Transverse colon (tissue), 4 donors: ENCODE measurements at regions not wholly inside any gene's neighbourhood (a gene's known extent, or its start where the extent isn't known, plus 50 kb on each side); places are given as distances from the start of the nearest gene placed in this dataset.
A peak's percentile ranks its signal among the peaks of the same experiment; 100 is the strongest.

Experiments
- DNase-seq: peaks from one replicate; pipeline ENCODE4 v3.0.0-alpha.2; 2019
- H3K27ac ChIP-seq, 4 donors: fragments of 200-600 bp; sonication (generic); 2 replicates each; pipeline ENCODE4 v1.5.1; 2016 to 2018; ENCODE audit warnings: inconsistent platforms in 4 of 4
- H3K27me3 ChIP-seq: fragments of 200-600 bp; sonication (generic); 2 replicates; pipeline ENCODE4 v1.5.1; 2017; ENCODE audit warnings: inconsistent platforms
- H3K36me3 ChIP-seq, 4 donors: fragments of 200-600 bp; sonication (generic); 2 replicates each; pipeline ENCODE4 v1.5.1; 2017 to 2019; ENCODE audit warnings: inconsistent platforms in 4 of 4
- H3K4me1 ChIP-seq, 4 donors: fragments of 200-600 bp; sonication (generic); 2 replicates each; pipeline ENCODE4 v1.5.1; 2017 to 2020; ENCODE audit warnings: inconsistent platforms in 4 of 4
- H3K4me3 ChIP-seq, 4 donors: fragments of 200-600 bp; sonication (generic); 1 replicate in 1 of 4; 2 replicates in 3 of 4; pipeline versions ENCODE4 v1.5.1 to v1.6.1; 2017 to 2019; ENCODE audit warnings: inconsistent platforms in 4 of 4
- H3K9me3 ChIP-seq, 2 donors: fragments of 200-600 bp; sonication (generic); 2 replicates each; pipeline ENCODE4 v1.5.1; 2017 to 2019; ENCODE audit warnings: inconsistent platforms in 2 of 2
- CTCF ChIP-seq, 5 experiments: fragments of 200-600 bp in 3 of 5; fragments of 450-650 bp in 2 of 5; sonication (generic) in 3 of 5; IDR thresholded peaks; 1 replicate in 2 of 5; 2 replicates in 3 of 5; pipeline ENCODE4 v1.5.1; 2016 to 2017; ENCODE audit warnings: antibody characterized with exemption in 5 of 5, inconsistent platforms in 3 of 5, mild to moderate bottlenecking in 2 of 5, moderate library complexity in 1 of 5
- EP300 ChIP-seq: sonication (generic); formaldehyde crosslinking; IDR thresholded peaks from one replicate; pipeline ENCODE4 v1.6.1; 2017; ENCODE audit warnings: antibody characterized with exemption, low read depth
- POLR2A ChIP-seq: fragments of 450-650 bp; IDR thresholded peaks from one replicate; pipeline ENCODE4 v1.6.1; 2016; ENCODE audit warnings: antibody characterized with exemption, mild to moderate bottlenecking, moderate library complexity
- POLR2AphosphoS5 ChIP-seq, 3 donors: sonication (generic); formaldehyde crosslinking; IDR thresholded peaks; one replicate each; pipeline ENCODE4 v1.6.1; 2016; ENCODE audit warnings: antibody characterized with exemption in 3 of 3
- WGBS, 2 donors: methylation state at CpG; one replicate each; pipeline ENCODE4 v1.1.5; 2018; ENCODE audit warnings: low coverage in 1 of 2; 5-methylcytosine and 5-hydroxymethylcytosine counted together
- in situ Hi-C, 4 donors: fragments of 200-750 bp; cut with MboI; loops; one replicate each; pipeline versions ENCODE4 v1.15.0 to v1.15.1; 2017; ENCODE audit warnings: low sequenced_read_pairs in 3 of 4, low pct_ligation_motif_present in 1 of 4, low pct_unique_long_range_greater_than_20kb in 1 of 4
- intact Hi-C: fragments of 100-400 bp; cut with DNase I; formaldehyde crosslinking; loops from one replicate; pipeline ENCODE4 v1.15.1; 2023; ENCODE audit warnings: low total_unique reads

- H3K4me1 ChIP-seq, result no peaks in the 10 kb centered on the region
- no peak for DNase-seq
- H3K9me3 ChIP-seq, result no peaks in the 10 kb centered on the region
- H3K4me3 ChIP-seq, result no peak overlapping the region
- no peaks in the 10 kb centered on the region for H3K27me3 ChIP-seq
- in situ Hi-C loops (no loop called here), intact Hi-C loops (no loop called here)
- TF ChIP-seq EP300 (no peak), POLR2AphosphoS5 (IDR thresholded peaks at IDR 0.05) (no peak), POLR2A (no peak), CTCF (IDR thresholded peaks at IDR 0.05) (no peak)
- no peaks in the 10 kb centered on the region for H3K36me3 ChIP-seq
- H3K27ac ChIP-seq, result no peak overlapping the region
- 91 to 100% methylated on average over 1 to 2 of the region's 2 CpGs for WGBS, 2 donors
These were observed 266.1 kb upstream of the EPHA7 start for GRCh38 chr6:93685494-93685893.

GRCh38 chr6:93684339-93684738 lies 265.0 kb upstream of the EPHA7 start:
- in situ Hi-C loops, result no loop called here
- no peaks in the 10 kb centered on the region for H3K9me3 ChIP-seq
- DNase-seq, result peak; percentile 26
- WGBS, 2 donors, result 77% methylated on average over 1 of the region's 1 CpG; no CpG with 5 or more reads in 1 of the 2 donors
- TF ChIP-seq POLR2AphosphoS5 (IDR thresholded peaks at IDR 0.05), result no peak
- no peak for TF ChIP-seq EP300
- no peak for TF ChIP-seq POLR2A
- TF ChIP-seq CTCF (IDR thresholded peaks at IDR 0.05), result no peak
- H3K4me3 ChIP-seq, result no peak overlapping the region
- intact Hi-C loops, result no loop called here
- H3K27ac ChIP-seq, result no peak overlapping the region
- H3K36me3 ChIP-seq, result no peaks in the 10 kb centered on the region
- no peaks in the 10 kb centered on the region for H3K4me1 ChIP-seq
- H3K27me3 ChIP-seq, result no peaks in the 10 kb centered on the region

- Histone ChIP-seq H3K27me3 (no peaks in the 10 kb centered on the region), H3K27ac (no peak overlapping the region), H3K4me1 (no peaks in the 10 kb centered on the region), H3K36me3 (no peaks in the 10 kb centered on the region), H3K4me3 (no peak overlapping the region), H3K9me3 (no peaks in the 10 kb centered on the region)
- in situ Hi-C loops, result no loop called here
- 63 to 77% methylated on average over 1 to 3 of the region's 3 CpGs for WGBS, 2 donors
- intact Hi-C loops, result no loop called here
- no peak for DNase-seq
- TF ChIP-seq CTCF (IDR thresholded peaks at IDR 0.05) (no peak), EP300 (no peak), POLR2AphosphoS5 (IDR thresholded peaks at IDR 0.05) (no peak), POLR2A (no peak)
These were observed 260.5 kb upstream of the EPHA7 start for GRCh38 chr6:93679836-93680235.

- in situ Hi-C loops, result no loop called here
- 39 to 45% methylated on average over 4 of the region's 4 CpGs for WGBS, 2 donors
These were observed 259.6 kb upstream of the EPHA7 start for GRCh38 chr6:93678841-93679454.

More at GRCh38 chr6:93678841-93679454, 259.6 kb upstream of the EPHA7 start:
- H3K9me3 ChIP-seq, result no peaks in the 10 kb centered on the region
- H3K4me3 ChIP-seq, result no peak overlapping the region
- H3K27ac ChIP-seq, result no peak overlapping the region
- no peaks in the 10 kb centered on the region for H3K27me3 ChIP-seq
- no peak for DNase-seq
- TF ChIP-seq CTCF (IDR thresholded peaks at IDR 0.05) (no peak), POLR2A (no peak), EP300 (no peak), POLR2AphosphoS5 (IDR thresholded peaks at IDR 0.05) (no peak)
- intact Hi-C loops, result no loop called here
- H3K4me1 ChIP-seq, result no peaks in the 10 kb centered on the region
- no peaks in the 10 kb centered on the region for H3K36me3 ChIP-seq
